Neural progenitor cell (in vitro differentiated cells): ENCODE measurements at regions not wholly inside any gene's neighbourhood (a gene's known extent, or its start where the extent isn't known, plus 50 kb on each side); places are given as distances from the start of the nearest gene placed in this dataset.

Experiments used
- EZH2 ChIP-seq: fragments of 200-600 bp; sonication (generic); IDR thresholded peaks from 2 replicates; pipeline ENCODE4 v1.6.1; 2017; ENCODE audit warnings: antibody characterized with exemption, mild to moderate bottlenecking, moderate library complexity
- TF ChIP-seq, protein P1 (sequence below): fragments of 200-600 bp; sonication (generic); IDR thresholded peaks from 2 replicates; pipeline ENCODE4 v1.5.1; 2017; ENCODE audit warnings: antibody characterized with exemption, mild to moderate bottlenecking

DNA sequence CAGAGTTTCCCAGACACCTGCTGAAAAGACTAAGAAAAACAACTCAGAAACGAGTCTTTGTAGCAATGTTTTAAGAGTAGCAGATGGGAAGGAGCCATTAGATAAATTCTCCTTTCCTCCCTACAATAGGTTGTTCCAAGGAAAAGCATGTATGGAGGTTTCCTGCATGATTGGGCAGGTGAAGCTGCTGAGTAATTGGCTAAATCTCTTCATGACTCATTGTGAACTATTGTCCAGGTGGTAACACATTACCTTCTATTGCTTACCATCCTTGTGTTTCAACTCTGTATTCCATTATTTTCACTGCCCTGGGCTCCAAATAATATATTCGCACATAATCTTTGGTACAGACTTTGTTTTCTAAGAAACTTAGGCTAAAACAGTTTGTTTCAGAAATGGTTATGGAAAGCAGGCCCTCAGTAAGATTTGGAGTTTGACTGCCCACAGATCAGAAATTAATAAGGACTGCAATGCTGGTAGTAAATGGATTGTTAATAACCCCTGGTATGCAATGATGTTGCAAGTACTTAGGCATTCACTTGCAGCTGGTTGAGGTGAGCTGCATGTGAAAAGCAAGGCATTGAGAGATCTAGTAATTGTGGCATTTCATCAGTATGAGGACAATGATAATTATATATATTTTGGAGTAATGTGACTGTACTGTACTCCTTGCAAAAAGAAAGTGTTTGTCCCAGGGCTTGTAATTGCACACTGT lies 281.4 kb upstream of the VLDLR start:
- TF ChIP-seq, protein P1, sequence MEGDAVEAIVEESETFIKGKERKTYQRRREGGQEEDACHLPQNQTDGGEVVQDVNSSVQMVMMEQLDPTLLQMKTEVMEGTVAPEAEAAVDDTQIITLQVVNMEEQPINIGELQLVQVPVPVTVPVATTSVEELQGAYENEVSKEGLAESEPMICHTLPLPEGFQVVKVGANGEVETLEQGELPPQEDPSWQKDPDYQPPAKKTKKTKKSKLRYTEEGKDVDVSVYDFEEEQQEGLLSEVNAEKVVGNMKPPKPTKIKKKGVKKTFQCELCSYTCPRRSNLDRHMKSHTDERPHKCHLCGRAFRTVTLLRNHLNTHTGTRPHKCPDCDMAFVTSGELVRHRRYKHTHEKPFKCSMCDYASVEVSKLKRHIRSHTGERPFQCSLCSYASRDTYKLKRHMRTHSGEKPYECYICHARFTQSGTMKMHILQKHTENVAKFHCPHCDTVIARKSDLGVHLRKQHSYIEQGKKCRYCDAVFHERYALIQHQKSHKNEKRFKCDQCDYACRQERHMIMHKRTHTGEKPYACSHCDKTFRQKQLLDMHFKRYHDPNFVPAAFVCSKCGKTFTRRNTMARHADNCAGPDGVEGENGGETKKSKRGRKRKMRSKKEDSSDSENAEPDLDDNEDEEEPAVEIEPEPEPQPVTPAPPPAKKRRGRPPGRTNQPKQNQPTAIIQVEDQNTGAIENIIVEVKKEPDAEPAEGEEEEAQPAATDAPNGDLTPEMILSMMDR: no peak
- TF ChIP-seq EZH2: no peak
